ENCODE measurements at regions not wholly inside any gene's neighbourhood (a gene's known extent, or its start where the extent isn't known, plus 50 kb on each side); places are given as distances from the start of the nearest gene placed in this dataset.

DNA sequence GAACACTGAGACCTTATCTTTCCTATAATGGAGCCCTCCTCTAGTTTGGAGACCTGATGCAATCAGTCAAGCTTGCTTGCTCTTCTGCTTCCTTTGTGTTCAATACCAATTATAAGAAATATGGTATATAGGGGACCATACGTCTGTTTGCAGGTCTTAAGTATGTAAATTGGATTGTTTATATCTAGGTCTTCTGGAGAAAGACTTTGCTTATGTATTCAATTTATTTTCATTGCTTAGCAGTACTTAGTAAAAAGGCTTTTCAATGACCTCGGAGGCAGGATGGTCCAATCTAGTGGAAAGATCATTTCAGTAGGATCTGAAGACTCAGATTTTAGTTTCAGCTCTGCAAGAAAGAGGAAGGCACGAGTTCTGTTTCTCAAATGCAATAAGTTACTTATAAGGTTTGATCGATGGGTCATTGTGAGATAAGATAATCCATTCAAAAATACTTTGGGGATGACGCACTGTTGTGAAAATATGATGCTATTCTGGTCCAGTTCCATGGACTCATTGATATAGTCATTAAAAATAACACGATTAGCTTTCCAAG, 571.6 kb downstream of the SH2D4B start:
- Histone ChIP-seq H3K4me3 (no peak overlapping the region), H3K27me3 (no peaks in the 10 kb centered on the region), H3K4me1 (no peaks in the 10 kb centered on the region), H3K9me3 (no peaks in the 10 kb centered on the region), H3K27ac (no peak overlapping the region), H3K36me3 (no peaks in the 10 kb centered on the region)
- WGBS, 2 donors: 81 to 87% methylated on average over 6 of the region's 6 CpGs
- ATAC-seq (ENCODE audit: low FRiP score in 2 of 2) (no peak), DNase-seq (no peak)
- TF ChIP-seq POLR2AphosphoS5 (IDR thresholded peaks at IDR 0.05) (no peak), CTCF (IDR thresholded peaks at IDR 0.05) (no peak), POLR2A (IDR thresholded peaks at IDR 0.05) (no peak), EP300 (IDR thresholded peaks at IDR 0.05) (no peak)

DNA sequence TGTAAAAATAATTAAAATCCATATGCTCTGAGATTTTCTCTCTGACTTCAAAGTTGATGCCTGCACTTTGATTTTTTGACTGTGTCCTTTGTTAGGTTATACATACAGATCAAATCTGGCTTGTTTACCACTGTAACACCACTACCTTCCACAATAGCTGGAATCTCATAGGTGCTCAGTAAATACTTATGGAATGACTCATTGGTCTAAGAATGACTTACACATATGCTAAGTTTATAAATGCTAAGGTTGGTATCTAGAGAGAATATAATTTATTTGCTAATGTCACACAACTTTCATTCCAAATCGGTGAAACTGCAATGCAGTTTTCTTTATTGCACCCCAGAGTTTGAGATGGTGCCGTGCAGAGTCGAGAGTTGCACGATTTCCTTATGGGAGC, 578.5 kb downstream of the SH2D4B start:
- Histone ChIP-seq H3K27me3 (no peaks in the 10 kb centered on the region), H3K27ac (no peak overlapping the region), H3K4me1 (no peaks in the 10 kb centered on the region), H3K9me3 (no peaks in the 10 kb centered on the region), H3K36me3 (no peaks in the 10 kb centered on the region), H3K4me3 (no peak overlapping the region)
- DNase-seq (no peak), ATAC-seq (ENCODE audit: low FRiP score in 2 of 2) (no peak)
- WGBS, 2 donors: 79 to 86% methylated on average over 4 of the region's 4 CpGs
- no peak for TF ChIP-seq EP300 (IDR thresholded peaks at IDR 0.05)
- no peak for TF ChIP-seq CTCF (IDR thresholded peaks at IDR 0.05)
- TF ChIP-seq POLR2A (IDR thresholded peaks at IDR 0.05): no peak
- TF ChIP-seq POLR2AphosphoS5 (IDR thresholded peaks at IDR 0.05): no peak

- Histone ChIP-seq H3K27me3 (no peaks in the 10 kb centered on the region), H3K36me3 (no peaks in the 10 kb centered on the region), H3K4me3 (no peak overlapping the region), H3K9me3 (no peaks in the 10 kb centered on the region), H3K4me1 (no peaks in the 10 kb centered on the region), H3K27ac (no peak overlapping the region)
- ATAC-seq (ENCODE audit: low FRiP score in 2 of 2) (no peak), DNase-seq (no peak)
- TF ChIP-seq POLR2AphosphoS5 (IDR thresholded peaks at IDR 0.05): no peak
- TF ChIP-seq POLR2A (IDR thresholded peaks at IDR 0.05): no peak
- no peak for TF ChIP-seq EP300 (IDR thresholded peaks at IDR 0.05)
- no peak for TF ChIP-seq CTCF (IDR thresholded peaks at IDR 0.05)
These were observed 579.3 kb downstream of the SH2D4B start for GRCh38 chr10:81116990-81117389.

DNA sequence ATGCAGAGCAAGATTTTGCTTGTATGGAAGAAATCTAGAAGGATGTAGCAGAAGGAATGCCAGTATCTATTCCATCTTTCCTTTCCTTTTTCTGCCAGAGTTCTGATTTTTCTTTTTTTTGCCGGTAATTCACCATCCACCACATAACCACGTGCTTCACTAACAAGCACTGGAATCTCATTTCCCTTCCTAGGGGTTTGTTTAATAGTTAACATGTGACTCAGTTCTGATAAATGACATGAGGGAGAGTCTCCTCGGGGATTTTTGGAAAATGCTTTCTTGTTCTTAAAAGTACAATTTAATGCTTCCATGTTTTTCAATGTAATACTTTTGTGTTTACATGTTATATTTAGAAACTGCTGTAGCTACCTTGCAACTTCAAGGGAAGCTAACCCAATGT, 590.2 kb downstream of the SH2D4B start:
- no peaks in the 10 kb centered on the region for H3K27me3 ChIP-seq
- no peak for TF ChIP-seq POLR2AphosphoS5 (IDR thresholded peaks at IDR 0.05)
- TF ChIP-seq POLR2A (IDR thresholded peaks at IDR 0.05): no peak
- TF ChIP-seq CTCF (IDR thresholded peaks at IDR 0.05): no peak
- H3K27ac ChIP-seq: no peak overlapping the region
- H3K36me3 ChIP-seq: no peaks in the 10 kb centered on the region
- no peak overlapping the region for H3K4me3 ChIP-seq
- H3K9me3 ChIP-seq: no peaks in the 10 kb centered on the region
- 55% methylated on average over 3 of the region's 3 CpGs for WGBS, 2 donors
- no peaks in the 10 kb centered on the region for H3K4me1 ChIP-seq
- ATAC-seq (ENCODE audit: low FRiP score in 2 of 2) (no peak), DNase-seq (no peak)

GRCh38 chr10:81130014-81130413, 592.3 kb downstream of the SH2D4B start:
- H3K4me1 ChIP-seq: no peaks in the 10 kb centered on the region
- H3K4me3 ChIP-seq: no peak overlapping the region
- no peak for ATAC-seq (ENCODE audit: low FRiP score in 2 of 2)
- no peaks in the 10 kb centered on the region for H3K36me3 ChIP-seq
- TF ChIP-seq EP300 (IDR thresholded peaks at IDR 0.05): no peak
- no peak for TF ChIP-seq CTCF (IDR thresholded peaks at IDR 0.05)
- no peaks in the 10 kb centered on the region for H3K9me3 ChIP-seq
- WGBS, 2 donors: 65 to 84% methylated on average over 2 of the region's 2 CpGs
- DNase-seq: no peak
- no peaks in the 10 kb centered on the region for H3K27me3 ChIP-seq
- H3K27ac ChIP-seq: no peak overlapping the region
